ENCODE measurements at regions not wholly inside any gene's neighbourhood (a gene's known extent, or its start where the extent isn't known, plus 50 kb on each side); places are given as distances from the start of the nearest gene placed in this dataset.

DNA sequence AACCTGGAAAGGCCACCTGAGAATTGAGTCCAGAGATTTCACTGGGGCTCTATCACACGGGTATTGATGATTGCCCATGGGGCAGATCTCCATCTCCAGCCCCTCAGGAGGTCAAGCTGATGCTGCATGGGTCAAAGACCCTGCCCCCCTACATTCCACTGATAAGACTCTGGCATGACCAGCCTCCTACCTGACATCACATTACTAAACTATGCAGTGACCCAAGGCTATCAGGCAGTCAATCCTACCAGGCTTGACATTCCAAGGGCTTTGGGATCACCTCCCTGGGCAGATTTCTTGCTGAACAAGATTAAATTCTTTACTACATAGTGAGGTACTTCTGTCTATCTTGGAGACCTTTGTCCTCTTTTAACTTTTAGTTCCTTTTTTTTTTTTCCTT, 192.7 kb upstream of the STS start:
- TF ChIP-seq, protein P1, sequence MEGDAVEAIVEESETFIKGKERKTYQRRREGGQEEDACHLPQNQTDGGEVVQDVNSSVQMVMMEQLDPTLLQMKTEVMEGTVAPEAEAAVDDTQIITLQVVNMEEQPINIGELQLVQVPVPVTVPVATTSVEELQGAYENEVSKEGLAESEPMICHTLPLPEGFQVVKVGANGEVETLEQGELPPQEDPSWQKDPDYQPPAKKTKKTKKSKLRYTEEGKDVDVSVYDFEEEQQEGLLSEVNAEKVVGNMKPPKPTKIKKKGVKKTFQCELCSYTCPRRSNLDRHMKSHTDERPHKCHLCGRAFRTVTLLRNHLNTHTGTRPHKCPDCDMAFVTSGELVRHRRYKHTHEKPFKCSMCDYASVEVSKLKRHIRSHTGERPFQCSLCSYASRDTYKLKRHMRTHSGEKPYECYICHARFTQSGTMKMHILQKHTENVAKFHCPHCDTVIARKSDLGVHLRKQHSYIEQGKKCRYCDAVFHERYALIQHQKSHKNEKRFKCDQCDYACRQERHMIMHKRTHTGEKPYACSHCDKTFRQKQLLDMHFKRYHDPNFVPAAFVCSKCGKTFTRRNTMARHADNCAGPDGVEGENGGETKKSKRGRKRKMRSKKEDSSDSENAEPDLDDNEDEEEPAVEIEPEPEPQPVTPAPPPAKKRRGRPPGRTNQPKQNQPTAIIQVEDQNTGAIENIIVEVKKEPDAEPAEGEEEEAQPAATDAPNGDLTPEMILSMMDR (IDR thresholded peaks at IDR 0.05), result no peak
- TF ChIP-seq POLR2A (IDR thresholded peaks at IDR 0.05), result no peak

Measured in testis (tissue), 2 donors.